Right hindlimb (tissue), 1 donor: ENCODE measurements at regions not wholly inside any gene's neighbourhood (a gene's known extent, or its start where the extent isn't known, plus 50 kb on each side); places are given as distances from the start of the nearest gene placed in this dataset.
"Not testable (repeated sequence)": the region's sequence is repeated elsewhere in the genome, so short reads cannot be mapped to it uniquely, and the experiment has no call there.

Experiments used
- DNase-seq: peaks from one replicate; pipeline ENCODE4 v3.0.0-alpha.2; 2018

DNA sequence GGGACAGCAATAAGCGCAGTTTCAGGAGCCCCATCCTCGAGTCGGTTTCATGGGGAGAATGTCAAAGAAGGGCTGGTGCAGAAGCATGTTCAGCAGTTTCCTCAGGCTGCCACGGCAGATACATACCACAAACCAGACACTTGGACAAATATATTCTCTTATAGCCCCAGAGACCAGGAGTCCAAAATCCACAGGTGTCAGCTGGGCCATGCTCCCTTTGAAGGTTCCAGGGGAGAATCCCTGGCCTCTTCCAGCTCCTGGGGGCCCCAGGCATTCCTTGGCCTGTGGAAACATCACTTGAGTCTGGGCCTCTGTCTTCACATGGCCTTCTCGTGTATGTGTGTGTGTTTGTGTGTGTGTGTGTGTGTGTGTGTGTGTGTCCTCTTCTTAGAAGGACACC, 164.1 kb downstream of the UQCRFS1 start:
- DNase-seq = no peak

DNA sequence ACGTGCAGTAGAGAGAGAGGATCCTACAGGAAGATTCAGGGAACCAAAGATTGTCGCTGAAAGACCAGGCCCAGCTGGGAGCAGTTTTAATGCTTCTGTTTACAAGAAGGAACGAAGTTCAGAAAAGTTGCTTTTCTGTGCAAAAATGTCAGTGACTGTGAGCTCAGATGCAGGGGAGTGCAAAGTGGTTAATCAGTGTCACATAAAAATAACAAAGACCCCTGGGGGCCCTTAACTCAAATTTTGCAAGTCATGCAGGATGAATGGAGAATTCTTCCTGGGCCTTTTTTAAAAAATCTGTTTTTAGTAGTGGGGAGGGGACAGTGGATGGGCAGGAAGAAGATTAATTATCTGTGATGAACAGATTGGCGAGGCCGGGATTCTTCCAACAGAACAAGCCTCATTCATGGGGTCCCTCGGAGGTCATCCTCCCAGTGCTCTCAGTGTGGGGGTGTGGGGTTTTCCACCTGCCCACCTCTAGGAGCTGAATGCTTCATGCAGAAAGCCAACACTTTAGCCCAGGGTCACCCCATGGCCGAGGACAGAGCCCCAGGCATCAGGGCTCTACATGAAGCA, 167.2 kb downstream of the UQCRFS1 start:
- no peak for DNase-seq

DNA sequence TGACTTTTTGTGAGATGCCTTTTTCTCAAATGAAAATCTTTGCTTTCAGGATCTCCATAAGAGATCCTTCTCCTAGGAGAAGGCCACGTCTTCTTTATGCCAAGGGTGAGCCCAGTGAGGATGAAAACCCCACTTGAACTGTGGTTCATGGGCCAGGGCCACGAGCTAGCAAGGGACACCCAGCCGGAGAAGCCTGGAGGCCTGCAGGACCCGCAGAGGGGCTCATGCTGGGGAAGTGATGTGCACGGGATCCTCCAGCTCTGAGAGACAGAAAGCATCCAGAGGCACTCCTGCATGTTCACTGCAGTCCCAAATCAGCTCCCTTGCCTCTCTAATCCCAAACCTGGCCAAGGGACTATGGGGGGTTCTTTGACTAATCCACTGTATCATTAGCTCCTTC, 168.9 kb downstream of the UQCRFS1 start:
- DNase-seq = no peak

DNA sequence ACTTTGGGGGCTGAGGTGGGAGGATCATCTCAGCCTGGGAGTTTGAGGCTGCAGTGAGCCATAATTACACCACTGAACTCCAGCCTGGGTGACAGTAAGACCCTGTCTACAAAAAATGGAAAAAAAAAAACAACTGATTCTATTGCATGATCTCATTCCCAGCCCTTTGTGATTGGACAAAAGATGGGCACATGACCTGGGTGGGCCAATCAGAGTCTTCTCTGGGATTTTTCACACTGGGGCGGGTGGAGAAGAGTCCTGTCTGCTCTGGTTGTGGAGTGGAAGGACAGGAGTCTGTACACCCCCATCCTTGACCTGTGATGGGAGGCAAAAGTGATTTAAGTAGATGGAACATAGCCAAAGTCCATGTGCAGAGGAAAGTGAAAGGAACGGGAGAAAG, 170.5 kb downstream of the UQCRFS1 start:
- DNase-seq = no peak

DNA sequence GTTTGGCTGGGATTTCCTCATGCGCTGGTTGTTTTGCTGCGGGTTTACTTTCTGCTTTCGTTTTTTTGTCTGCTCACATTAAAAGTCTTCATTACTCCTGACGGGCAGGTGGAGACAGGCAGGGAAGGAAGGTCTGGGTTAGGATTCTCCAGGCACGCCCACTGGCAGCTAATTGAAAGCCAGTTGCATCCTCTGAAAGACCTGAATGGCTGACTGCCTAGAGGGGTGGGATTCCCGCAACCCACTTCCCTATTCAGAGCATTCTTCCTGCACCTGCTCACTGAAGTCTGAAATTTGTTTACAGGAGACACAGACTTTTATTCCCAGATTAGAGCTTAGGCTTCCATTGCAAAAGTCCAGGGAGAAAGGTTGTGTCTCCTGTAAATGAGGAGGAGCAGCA, 172.0 kb downstream of the UQCRFS1 start:
- DNase-seq = no peak

DNA sequence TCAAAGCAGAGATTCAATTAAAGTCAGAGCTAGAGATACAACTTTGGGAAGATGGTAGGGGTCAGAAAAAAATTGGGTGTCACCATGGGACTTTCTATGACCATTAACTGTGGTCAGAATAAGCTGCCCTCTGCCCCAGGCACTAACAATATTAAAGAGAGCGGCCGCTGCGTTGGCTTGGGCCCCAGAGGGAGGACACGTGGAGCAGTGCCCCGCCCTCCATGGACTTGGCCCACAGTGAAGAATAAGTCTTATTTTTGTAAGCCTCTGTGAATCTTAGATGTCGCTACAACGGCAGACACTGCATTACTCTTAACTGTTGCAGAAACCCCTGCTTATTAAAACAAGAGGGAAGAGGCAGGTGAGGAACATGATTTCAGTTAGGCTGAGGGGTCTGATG, 172.7 kb downstream of the UQCRFS1 start:
- DNase-seq = no peak

DNA sequence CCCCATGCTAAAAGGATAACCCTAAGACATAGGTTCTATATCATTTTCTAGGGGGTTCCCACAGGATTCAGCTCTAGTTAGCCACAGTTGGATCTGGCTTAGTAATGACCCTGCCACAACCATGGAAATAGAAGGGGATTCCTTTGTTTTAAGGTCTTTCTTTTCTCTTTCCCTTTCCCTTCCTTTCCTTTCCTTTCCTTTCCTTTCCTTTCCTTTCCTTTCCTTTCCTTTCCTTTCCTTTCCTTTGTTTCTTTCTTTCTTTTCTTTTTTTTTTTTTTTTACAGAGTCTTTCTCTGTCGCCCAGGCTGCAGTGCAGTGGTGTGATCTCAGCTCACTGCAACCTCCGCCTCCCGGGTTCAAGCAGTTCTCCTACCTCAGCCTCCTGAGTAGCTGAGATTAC, 173.9 kb downstream of the UQCRFS1 start:
- DNase-seq = not testable (repeated sequence)

DNA sequence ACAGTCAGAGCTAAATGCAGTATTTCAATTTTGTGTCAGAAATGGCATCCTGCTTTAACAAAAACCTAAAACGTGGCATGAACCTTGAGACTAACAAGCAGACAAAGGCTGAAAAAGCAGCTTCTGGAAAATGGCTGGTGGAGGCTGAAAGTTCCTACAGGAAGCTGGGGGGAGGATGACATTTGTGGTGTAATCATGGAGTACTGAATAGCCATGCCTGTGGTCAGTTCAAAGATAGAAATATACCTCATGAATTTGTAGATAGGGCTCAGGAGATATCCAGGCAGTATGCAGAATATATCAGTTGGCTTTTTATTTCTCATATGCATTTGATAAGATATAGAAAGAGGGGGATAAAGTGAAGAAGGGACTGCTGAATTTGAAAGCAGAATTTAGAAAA, 181.7 kb downstream of the UQCRFS1 start:
- DNase-seq = no peak

DNA sequence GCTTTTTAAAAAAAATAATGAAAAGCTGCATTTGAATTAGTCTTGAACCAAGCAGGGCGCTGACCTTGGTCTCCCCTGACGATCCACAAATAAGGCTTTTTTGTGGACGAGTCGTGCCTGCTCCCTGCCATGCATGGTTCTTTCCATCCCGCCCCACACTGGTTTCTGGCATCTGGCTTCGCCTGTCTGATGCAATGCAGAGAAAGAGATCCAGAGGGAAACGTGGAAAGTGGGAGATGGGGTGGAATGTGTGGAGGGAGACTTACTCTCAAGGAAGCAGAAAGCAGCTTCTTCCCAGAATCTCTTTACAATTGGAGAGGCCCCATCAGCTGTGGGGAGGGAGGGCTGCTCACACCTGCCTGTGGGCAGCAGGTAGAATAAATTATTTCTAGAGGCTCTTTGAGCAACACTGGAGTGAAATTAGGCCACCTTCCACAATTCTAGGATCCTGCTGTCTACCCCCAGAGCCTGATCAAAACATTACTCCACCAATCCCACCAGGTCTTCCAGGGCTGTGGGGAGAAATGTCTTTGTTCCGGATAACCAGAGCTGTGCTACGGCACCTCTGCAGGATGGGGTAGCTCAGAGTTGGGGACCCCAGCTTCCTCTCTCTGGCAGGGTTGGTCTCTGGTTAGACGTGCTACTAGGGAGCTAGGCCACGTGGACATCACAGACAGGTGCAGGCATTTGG, 183.5 kb downstream of the UQCRFS1 start:
- DNase-seq = no peak

DNA sequence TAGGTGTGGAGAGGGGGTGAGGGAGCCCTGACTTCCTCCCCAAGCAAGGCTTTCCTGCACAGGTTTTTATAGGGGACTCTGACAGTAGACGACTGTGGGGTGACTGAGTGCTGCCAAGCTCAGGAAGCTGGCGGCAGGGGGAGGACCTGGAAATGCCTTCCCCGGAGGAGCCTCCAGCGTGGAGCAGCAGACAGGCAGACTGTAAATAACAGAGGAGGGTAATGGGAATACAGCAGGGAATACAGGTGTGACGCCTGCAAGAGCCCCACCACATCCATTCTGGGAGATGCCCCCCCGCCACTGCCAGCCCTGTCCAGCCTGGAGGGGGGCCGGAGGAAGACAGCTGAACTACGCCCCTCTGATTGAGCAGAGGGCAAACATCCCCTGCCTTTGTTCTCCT, 190.4 kb downstream of the UQCRFS1 start:
- DNase-seq = no peak

DNA sequence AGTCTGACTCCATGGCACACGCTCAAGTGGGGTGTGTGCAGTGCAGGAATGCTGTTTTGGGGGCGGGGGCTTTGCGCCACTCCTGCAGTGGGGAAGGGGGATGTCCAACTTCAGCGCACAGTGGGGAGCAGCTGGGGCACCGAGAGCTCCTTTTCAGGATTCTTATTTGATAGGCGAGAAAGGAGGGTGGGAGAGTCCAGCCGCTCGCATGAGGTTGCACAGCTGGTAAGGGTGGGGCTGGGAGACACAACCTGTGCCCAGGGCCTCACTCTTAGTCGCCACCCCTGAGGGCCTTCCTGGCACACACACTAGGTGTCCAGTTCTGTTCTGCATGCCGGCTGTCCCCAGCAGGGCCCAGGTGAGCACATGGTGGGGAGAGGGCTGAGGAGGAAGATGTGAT, 190.8 kb downstream of the UQCRFS1 start:
- DNase-seq = no peak

DNA sequence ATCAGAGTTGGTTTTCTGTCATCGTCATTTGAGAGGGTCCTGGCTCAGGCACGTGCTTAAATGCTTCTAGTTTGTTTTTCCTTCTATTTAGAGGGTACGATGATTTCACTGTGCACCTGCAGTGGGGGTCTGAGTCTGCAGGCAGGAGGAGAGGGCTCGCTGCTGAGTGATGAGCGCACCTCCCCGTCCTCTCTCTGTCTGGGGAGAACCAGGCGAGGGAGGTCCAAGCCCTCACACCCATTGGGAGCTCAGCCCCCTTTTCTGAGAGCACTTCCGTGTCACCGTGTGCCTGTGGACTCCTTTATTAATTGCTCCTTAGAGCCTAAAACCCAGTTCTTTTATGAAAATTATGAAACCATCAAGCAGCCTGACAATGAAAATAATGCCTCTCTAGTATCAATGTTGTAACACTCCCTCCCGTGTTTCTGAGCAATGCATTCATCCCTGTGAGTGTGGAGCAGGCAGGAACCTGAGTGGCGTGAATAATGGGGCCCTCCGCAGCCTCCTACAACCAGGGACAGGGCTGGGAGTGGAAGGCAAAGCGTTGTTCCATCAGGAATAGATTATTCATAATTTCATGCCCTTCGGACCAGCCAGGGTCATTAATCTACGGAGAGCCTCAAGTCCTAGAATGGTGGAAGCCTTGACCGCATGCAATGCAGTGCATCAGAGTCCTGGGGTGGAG, 191.6 kb downstream of the UQCRFS1 start:
- no peak for DNase-seq

DNA sequence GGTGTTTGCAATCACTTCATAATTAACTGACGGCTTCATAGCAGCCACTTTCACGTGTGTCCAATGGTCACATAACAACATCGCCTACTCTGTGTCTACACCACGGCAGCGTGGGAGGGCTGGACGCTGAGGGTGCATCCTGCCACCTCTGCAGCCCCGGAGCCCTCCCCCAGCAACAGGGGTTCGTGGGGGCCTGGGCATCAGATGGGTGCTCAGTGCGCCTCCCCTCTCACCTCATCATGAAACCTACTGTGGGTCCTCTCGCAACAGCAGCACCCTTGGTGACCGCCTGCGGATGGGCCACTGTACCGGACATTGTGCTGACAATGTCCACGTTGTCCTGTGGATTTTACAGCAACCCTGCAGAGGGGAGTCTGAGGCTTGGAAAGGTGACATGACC, 193.5 kb downstream of the UQCRFS1 start:
- no peak for DNase-seq

DNA sequence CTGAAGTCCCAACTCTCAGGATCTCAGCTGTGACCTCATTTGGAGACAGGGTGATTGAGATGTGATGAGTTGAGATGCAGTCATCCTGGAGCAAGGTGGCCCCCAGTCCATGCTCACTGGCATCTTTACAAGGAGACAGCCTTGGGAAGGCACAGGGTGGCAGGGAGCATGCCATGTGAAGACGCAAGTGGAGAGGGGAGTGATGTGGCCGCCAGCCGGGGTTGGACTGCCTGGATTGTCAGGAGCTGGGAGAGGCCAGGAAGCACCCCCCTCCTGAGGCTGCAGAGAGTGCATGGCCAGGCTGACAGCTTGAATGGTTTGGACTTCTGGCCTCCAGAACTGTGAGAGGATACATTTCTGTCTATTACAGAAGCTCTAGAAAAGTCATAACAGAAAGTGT, 194.4 kb downstream of the UQCRFS1 start:
- DNase-seq = no peak

DNA sequence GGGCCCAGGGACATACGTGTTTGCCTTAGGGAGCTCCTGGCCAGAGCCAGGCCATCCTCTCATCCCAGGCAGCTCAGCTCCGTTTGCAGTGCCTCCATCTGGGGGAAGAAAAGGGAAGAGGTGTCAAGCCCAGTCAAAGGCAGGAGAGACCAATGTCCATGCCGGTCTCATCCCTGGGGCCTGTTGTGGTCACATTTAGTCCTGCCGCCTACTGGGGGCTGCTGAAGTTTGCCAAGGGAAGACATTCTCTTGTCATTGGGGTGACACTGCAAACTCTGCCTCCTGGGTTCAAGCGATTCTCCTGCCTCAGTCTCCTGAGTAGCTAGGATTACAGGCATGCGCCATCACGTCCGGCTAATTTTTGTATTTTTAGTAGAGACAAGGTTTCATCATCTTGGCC, 195.2 kb downstream of the UQCRFS1 start:
- DNase-seq = no peak

DNA sequence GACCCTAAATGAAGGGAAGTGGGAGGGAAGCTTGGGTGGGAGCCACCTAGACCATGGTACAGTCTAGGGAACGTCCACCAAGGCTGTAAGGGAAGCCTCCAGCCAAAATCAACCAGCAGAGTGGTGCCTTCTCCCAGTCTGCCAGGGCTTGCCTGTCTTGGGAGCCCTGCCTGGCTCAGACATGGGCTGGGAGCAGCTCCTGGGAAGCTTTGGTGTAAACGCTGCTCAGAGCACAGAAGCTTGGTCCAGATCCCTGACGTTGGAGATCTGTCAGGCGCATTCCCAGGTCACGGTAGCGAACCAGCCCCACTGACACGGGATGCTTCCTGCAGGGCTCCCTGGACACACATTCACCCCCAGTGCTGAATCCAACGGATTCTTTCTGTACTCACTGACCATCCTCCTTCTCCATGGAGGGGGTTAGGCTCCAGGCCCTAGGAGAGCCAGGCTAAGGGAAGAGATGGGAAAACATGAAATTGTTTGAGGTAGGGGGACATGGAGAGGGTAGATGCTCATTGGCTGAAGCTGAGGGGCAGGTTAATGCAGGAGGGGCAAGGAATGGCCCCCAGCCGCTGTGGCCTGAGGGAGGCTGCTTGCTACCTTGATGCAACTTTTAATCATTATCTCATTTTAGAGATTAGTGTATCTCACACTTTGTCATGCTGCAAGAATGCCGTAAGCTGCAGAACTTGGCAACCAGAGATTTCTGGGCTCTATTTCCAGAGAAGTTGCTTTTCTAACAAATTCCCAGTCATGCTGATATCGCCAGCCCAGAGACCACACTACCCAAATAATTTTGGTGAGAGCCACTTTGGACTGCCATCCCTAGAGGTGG, 195.8 kb downstream of the UQCRFS1 start:
- DNase-seq = no peak

DNA sequence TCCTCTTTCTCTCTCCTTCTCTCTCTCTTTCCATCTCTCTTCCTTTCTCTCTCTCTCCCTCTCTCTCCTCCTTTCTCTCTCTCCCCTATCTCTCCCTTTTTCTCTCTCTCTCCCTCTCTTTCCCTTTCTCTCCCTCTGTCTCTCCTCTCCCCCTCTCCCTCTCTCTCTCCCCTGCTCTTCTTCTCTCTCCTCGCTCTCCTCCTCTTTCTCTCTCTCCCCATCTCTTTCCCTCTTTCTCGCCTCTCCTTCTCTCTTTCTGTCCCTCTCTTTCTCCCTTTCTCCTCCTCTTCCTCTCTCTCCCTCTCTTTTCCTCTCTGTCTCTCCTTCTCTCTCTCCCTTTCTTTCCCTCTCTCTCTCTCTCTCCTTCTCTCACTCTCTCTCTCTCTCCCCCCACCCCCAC, 196.6 kb downstream of the UQCRFS1 start:
- DNase-seq = no peak

DNA sequence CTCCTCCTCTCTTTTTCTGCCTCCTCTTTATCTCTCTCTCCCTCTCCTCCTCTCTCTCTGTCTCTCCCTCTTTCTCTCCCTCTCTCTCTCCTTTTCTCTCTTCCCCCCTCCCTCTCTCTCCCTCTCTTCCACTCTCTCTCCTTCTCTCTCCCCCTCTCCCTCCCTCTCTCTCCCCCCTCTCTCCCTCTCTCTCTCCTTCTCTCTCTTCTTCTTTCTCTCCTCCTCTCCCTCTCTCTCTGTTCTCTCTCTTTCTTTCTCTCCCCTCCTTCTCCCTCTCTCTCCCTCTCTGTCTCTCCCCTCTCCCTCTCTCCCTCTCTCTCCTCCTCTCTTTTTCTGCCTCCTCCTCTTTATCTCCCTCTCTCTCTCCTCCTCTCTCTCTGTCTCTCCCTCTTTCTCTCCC, 197.4 kb downstream of the UQCRFS1 start:
- no peak for DNase-seq

DNA sequence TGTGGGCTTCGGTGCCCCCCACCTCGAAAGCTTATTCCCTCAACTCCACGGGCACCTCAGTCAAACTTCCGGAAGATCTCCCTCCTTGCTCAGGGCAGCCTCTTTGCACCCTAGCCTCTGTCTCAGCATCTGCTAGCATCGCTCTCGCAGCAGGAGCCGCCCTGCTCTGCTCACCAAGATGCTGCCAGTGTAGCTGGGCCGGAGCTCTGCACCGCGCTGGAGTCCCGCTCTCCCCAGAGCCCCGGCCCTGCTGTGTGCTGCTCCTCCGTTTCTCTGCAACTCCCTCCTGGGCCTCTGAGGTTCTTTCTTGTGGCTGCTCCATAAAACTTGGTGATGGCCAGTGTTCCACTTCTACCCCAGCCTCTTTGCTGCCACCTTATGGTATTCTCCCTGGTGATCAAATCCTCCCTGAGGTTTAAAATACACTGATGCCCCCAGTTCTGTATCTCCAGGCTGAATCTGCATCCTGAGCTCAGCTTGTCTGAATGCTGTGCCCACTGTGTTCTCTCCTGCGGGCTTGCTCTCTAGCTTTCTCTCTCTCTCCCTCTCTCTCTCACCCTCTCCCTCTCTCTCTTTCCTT, 198.0 kb downstream of the UQCRFS1 start:
- DNase-seq = no peak

DNA sequence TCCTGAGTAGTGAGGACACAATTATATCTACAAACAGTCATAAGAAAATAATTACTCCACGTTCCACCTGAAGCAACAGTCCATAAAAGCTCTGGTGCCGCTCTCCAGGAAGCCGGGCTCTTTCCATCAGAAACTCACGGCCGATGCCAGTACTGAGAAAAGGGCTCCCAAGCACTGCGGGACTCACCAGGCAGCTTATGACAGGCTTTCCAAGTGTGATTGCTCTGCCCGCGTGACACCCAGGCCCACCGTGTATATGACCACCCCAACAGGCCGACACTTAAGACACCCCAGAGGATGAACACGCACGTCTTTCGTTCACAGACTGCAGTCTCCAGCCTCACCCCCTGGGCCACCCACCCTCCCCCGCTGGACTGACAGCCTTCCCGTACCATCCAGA, 199.0 kb downstream of the UQCRFS1 start:
- DNase-seq = no peak

DNA sequence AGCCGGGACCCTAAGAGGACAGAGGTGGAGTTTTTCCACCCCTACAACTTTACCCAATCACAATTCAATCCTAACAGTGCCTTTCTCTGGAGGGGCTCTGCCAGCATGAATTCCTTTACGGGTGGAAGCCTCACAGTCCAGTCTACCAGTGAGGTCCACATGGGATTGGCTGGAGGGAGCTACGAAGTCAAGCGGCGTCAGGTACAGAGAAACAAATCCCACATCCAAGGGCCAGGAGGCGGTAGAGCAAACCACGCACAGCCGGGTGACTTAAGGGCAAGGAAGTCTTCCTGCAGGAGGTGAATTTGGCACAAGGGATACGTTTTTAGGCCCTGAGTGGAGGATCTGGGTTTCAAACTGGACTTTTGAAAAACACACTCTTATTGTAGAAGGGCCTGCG, 199.6 kb downstream of the UQCRFS1 start:
- no peak for DNase-seq

DNA sequence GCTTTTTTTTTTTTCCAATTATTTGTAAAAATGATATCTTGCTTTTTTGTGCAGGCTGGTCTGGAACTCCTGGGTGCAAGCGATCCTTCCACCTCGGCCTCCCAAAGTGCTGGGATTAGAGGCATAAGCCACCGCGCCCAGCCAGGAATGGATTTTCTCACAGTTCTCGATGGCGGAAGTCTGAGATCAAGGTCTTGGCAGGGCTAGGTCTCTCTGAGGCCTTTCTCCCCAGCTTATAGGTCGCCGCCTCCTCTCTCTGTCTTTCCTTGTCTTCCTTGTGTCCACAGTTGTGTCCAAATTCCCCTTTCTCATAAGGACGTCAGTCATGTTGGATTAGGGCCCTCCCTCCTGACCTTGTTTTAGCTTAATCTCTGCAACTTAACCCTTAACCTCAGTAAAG, 200.5 kb downstream of the UQCRFS1 start:
- DNase-seq = no peak

DNA sequence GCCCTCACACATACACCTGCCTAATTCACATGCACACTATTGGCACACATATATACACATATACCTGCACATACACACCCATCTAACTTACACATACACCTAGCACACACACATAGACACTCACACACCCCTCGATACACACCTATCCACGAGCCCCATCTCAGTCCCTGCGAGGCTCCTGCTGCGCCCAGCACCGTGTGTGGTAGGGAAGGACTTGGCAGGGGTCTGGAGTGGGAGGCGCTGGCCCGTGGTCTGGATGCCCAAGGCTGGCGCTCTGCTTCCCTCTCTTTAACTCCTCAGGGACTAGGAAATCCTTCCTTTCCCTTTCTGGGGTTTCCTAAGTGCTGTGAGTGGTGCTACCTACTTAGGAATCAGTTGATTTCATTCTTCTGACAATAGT, 202.7 kb downstream of the UQCRFS1 start:
- no peak for DNase-seq
